GM19397 (cell line): ENCODE measurements at regions not wholly inside any gene's neighbourhood (a gene's known extent, or its start where the extent isn't known, plus 50 kb on each side); places are given as distances from the start of the nearest gene placed in this dataset.

ENCODE experiments used
- ATAC-seq: cut with Tn5 transposase; IDR thresholded peaks from one replicate; pipeline ENCODE4 v1.9.1; 2021; ENCODE audit warnings: mild to moderate bottlenecking, moderate library complexity; ENCODE audit not compliant: unreplicated experiment

DNA sequence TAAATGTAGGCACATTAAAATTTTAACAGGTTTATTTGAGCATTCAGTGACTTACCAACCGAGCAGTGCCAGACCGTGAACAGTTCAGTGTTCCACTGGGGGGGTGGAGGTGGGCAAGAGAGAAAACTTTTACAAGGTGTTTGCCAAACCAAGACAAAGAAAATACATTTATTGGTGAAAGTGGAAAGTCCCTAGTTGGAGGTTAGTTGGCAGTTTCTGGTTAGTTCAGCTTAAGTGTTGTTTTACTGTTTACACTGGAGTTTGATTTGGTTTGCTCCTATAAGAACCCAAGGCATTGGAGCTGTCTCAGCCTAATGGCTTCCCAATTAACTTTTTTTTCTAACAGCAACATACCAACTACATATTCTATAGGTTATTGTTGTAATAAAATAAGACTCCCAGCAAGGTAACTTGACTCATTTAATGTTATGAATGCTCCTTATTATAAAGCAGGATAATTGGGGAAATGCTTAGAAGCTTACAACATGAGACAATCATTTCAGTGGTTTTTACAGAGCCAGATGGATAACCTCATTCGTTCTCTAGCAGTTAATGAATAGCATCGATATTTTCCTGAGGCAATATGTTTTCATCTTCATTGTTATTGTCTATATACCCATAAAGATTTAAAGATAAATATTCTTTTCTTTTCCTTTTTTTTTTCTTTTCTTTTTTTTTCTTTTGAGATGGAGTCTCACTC lies 115.8 kb downstream of the ETNK1 start:
- ATAC-seq = no peak

DNA sequence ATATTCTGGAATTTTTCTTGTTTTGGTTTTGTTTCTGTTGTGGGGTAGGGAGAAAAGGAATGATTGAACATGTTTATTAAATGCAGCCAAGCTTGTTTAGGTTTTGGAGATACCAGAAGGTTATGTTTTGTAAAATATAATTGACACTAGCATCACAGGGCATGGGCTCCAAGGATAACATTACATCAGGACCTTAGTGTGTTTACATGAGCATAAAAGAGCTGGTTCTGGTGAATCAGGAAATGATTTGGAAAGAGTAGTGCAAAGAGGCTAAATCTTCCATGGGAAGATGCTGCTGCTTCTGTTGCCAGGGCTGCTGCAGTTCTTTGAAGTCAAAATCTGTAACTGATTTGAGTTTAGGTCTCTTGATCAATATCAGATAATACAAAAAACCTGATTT lies 118.7 kb downstream of the ETNK1 start:
- ATAC-seq = no peak

DNA sequence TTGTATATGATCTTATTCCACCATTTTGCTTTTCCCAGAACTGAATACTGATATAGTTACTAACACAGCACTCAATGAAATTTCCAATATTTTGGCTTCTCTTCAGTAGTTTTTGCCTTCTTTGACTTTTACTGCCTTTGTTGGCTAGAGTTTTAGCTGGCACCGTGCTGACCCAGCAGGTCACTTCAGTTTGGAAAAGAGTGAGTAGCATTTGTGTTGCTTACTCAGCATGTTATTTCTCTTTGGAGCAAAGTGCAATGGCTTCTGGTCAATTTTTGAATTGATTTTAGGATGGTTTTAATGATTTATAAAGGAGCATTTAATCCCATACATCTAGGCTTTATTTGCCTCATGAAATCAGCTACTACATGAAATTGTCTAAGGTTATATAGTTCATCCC lies 119.2 kb downstream of the ETNK1 start:
- no peak for ATAC-seq

DNA sequence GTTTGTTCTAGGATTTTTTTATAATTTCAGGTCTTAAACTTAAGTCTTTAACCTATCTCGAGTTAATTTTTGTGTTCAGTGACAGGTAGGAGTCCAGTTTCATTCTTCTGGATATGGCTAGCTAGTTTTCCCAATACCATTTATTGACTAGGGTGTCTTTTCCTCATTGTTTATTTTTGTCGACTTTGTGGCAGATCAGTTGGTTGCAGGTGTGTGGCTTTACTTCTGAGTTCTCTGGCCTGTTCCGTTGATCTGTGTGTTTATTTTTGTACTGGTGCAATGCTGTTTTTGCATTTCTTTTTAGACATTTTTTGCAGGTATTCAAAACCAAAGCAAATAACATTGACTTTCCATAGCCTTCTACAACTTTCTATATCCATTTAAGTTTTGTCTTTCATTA lies 121.7 kb downstream of the ETNK1 start:
- ATAC-seq = no peak

DNA sequence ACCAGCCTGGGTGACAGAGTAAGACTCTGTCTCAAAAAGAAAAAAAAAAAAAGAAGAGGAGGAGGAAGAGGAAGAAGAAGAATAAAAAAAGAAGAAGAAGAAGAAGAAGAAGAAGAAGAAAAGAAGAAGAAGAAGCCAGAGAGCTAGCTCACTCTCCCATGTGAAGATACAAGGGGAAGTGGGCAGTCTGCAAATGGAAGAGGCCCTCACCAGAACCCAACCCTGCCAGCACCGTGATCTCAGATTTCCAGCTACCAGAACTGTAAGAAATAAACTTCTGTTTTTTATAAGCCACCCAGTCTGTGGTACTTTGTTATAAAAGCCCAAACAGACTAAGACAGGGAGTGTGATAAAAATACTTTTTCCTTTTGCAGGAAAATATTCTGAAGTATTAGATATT lies 130.7 kb downstream of the ETNK1 start:
- no peak for ATAC-seq

DNA sequence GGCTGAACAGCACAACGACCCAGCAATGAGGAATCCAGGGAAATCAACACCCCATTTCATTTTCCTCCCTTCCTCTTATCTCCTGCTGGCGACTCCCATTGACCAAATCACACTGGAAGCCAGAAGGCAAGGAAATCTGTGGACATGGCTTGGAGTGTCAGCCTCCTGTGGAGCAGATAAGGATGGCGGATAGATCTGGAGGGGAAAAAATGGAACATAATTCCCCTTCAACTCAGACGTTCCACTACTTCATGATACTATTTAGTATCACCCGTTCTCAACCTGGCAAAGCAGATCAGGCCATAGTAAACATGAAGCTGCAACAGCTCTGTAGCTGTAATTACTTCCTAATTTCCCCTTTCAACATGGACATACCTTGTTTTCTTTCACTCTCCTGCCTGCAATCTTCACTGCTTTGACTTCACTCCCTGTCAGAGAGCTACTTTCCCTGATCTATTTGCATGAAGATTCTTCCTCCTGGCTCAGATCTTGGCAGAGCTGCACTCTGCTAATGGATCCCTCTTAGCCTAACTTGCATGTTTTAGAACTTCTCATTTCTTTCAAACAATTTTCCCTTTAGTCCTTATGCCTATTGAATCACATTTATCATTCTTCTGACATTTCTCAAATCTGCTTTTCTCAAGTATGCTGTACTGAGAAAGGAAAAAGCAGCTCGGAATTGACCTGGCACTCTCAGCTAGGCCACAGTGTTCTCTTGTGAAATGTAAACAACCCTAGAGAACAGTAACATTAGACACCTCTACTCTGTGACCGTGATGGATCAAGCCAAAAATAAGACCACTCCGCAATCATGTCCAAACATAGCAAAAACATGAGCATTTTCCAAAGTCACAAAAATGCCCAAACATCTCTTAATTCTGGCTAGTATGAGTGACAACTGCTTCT lies 135.1 kb downstream of the ETNK1 start:
- no peak for ATAC-seq

DNA sequence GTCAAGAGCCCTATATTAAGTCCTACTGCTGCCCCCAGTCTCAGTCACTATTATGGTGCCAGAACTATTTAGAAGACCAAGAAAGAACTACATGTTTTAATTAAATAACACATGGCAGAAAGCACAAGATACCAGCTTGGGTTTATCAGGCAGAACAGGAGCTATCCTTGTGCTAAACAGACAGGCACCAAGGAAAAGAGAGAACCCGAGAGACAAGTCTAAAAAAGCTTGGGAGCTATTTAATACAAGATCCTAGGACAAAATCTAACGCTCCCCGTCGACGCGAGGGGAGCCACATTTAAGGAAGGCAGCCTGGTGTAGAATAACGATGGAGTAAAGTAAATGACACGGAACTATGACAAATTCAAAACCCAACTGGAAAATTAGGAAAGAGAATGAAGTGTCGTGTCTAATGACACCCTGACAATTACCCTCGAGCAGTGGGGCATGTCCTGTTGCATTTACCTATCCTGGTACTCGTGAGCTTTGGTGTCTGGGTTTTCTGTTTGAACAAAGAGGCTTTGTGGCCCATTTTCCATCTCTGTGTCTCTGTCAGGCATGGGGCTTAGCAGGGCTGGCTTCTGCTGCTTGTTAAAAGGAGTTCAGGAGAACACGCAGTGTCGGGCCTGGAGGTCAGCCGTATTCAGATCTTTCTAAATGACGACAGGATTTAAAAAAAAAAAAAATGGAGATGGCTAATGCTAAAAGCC lies 140.6 kb downstream of the ETNK1 start:
- ATAC-seq = no peak

DNA sequence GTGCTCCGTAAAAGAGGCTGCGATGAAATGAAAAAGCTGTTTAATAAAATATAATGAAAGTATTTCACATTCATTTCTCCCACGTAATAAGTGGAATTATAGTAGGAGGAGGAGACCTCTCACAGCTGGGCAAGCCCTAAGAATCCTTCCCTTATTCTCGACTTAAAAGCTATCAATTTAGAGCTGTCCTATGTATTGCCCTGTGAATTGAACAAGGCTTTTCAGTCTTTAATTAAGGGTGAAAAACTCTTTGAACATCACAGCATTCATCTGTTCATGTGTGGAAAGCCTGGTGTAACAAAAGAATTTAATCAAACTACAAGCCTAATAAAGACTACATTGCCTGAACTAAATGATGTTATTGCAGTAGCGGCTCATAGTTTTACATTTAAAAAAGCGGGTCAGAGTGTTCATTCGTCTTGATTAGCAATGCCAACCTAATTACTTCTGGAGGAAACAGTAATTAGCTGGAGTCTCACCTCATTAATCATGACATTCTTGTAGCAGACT lies 142.0 kb downstream of the ETNK1 start:
- ATAC-seq = no peak

DNA sequence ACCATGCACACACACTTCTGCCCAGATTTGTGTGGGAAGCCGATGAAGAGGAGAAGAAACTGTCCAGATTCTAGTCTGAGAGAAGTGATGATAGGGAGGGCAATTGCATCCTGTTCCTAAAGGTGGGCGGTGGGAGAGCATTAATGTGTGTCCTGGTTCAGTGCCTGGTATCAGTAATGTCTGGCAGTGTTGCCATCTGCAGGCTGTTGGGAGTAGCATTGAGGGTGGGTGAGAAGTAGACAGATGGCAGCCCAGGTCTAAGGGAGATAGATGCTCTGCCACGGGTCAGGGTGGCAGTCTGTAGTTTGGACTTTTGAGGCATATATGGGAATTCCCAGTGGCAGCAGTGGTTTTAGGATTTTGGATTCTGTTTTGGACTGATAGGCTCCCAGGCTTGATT lies 156.4 kb downstream of the ETNK1 start:
- ATAC-seq = no peak

DNA sequence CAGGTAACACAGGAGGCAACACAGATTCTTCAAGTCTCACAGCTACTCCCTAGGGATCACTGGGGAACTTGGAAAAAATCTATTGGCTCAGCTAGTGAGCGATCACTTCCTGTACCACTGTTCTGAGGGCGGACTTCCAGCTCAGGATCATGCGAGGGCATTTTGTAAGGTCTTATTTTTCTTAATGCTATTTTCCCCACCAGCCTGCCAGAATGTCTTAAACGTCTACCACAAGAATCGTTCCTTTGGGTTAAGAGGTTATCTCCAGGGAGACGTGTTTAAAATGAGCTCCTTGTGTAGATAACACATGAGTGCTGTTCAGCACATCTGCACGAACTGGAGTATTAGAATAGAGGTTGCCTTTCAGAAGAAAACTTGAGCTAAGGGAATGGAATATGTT lies 162.6 kb downstream of the ETNK1 start:
- ATAC-seq = no peak

DNA sequence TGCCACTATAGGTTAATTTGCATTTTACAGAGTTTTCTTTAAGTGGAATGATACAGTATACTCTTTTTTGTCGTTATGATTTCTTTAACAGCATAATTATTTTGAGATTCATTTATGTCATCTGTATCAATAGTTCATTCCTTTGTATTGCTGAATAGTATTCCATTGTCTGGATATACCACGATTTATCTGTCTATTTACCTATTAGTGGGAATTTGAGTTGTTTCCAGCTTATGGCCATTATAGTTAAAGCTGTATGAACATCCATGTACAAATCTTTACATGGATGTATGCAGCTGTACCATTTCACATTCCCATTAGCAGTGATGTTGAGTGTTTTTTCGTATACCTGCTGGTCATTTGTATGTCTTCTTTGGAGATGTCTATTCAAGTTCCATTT lies 163.9 kb downstream of the ETNK1 start:
- ATAC-seq = no peak

DNA sequence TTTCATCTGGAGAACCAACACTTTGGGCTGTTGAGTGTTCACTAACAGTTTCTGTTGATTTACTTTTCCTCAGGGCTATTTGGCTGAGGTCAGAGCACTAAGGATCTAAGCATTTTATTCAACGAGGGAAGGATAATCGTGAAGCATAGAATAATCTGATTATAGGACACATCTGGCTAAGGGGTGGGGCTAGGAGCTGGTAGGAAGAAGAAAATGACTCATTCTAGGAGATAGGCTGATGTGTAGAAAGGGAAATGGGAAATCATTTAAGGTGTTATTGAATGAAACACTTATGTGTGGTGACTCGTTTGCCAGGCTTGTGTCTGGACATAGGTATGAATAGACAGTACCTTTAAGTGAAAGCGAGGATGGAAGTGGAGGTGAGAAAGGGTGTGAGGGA lies 167.2 kb downstream of the ETNK1 start:
- ATAC-seq = no peak

DNA sequence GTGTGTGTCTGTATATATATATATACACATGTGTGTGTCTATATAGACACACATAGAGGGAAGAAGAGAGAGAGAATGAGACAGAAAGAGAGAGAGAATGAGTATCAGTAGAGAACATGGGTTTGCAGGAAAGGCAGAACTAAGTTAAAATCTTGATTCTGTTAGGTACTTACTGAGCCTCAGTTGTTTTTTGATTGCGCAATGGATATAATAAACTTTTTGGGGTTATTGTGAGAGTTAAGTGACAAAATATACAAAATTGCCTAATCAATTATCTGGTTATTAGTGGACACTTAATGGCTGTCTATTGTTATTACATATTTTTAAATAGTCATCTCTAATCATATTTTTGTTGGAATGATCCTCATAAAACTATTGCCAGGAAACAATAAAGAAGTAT lies 169.0 kb downstream of the ETNK1 start:
- ATAC-seq = no peak

DNA sequence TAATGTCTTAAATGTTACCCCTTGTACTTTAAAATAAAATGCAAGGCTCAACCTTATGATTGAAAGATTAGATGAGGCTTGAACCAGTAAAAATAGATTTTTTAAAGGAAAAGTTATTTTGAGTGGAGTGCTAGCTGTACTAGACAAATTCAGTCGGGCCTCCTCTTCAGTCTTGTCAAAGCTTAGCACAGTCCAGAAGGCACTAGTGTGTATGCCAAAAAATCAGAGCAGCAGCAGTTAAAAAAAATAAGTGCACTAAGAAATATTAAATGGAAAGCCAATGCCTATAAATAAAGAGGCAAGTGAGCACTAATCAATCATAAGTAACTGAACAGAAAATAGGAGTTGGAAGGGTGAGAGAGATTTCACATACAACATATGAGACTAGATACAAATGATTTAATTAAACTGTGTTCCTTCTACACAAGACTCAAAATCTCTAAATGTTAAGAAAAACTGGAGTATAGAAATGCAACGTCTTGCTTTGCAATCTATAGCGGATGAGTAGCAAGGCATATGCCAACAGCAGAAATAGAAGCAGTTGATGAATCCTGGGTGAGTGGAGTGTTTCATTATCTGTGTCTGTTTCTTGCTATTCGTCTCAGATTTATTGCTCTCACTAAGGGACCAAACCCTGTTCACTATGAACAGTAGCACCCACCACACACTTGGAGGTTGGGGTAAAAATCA lies 172.1 kb downstream of the ETNK1 start:
- ATAC-seq = no peak

DNA sequence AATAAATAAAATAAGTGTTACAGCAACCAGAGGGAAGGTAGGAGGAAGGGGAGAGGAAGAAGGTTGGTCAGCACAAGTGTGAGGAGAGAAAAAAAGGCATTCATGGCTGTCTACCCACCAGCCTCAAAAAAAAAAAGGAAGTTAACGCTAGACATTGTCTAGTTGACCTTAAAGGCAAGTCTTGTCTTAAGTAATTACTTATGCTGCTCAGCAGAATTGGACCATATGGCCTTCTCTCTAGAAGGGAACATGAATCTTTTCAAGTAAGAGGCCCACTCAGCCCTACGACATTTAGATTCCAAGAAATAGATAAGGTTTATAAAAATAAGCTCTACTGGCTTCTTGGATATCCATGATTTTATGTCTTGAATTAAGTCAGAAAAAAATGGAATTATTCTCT lies 172.7 kb downstream of the ETNK1 start:
- no peak for ATAC-seq

DNA sequence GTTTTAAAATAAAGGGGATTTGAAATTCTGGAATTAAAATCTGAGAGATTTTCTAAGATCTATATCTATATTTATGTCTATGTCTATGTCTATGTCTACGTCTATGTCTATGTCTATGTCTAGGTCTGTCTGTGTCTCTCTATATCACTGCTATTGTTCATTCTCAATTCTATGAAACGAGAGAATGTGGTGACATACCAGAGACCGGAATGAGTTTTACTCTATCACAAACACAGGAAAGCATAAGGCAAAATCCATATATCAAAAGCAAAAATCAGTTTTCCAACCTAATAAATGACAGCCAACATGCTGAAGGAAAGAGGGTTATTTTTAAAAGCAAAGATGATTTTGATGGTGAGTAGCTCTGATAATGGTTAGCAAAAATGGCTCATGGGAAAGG lies 173.1 kb downstream of the ETNK1 start:
- ATAC-seq = no peak

DNA sequence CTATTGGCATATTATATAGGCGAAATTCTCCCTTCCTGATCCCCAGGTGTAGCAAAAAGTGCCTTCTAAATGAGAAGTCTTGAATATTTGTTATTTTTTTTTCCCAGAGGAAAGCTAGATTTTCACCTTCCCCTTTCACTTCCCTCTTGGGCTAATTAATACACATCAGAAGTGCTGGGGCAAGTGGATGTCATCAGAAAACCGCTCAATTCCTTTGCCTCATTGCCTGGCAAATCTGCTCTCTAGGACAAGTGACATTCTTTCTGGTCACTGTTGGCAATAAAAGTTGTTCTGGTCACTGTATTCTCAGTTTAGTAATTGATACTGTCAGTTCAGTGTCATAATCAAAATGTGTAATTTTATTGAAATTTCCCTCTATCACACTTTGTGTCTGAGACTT lies 174.5 kb downstream of the ETNK1 start:
- no peak for ATAC-seq

DNA sequence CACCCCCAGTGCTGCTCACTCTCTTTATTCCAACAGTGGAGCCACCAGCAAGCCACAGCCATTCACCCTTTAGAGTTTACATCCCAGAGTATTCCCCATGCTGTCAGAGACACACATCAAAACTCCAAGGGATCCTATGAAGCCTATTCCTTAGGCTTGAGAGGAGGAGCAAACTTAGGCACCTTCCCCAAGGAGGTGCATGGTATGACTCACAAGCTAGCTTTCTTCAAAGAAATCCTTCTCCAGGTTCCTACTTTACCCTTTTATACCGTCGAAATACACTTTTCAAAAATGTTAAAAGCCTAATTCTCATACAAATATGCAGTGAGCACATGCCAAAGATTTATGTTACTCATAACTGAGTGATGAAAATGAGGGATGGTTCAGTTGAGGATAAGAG lies 175.4 kb downstream of the ETNK1 start:
- no peak for ATAC-seq

DNA sequence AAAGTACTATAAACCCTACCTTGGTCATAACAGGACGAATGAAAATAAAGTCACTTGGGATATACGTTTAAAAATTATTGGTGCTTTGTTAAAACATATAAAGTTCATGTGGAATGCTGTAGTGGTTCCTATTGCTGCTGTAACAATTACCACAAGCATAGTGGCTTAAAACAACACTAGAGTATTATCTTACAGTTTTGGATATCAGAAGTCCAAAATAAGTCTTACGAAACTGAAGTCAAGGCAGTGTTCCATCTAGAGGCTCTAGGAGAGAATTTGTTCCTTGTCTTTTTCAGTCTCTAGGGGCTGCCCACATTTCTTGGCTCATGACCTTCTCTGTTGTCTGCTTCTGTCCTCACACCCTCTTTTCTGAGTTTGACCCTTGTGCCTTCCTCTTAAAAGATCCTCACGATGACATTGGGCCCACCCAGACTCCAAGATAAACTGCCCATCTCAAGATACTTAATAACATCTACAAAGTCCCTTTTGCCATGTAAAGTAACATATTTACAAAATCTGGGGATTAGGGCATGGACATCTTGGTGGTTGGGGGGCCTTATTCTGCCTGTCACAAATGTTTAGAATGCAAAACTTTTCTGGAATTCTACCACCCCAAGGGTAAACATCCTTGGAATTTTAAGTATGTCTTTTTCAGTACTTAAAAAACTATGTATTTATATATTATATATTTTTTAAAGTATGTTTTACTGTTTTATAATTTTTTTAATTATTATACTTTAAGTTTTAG lies 178.1 kb downstream of the ETNK1 start:
- ATAC-seq = no peak

DNA sequence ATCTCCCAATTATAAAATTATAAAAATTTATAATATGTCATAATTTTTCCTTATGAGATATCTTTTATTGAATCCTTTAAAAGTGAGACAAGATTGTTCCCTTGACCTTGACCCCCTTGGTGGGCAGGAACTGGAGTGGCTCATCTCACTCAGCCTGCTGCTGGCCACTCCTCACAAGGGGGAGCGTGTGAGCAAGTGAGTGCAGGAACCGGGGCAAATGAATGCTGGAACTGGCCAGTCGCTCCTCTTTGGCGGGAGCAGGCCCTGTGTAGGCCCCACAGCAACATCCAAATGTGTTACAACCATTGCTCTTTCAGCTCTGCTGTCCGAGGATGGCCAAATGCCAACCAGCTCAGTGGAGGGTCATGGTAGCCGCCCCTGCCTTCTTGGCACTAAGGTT lies 178.8 kb downstream of the ETNK1 start:
- no peak for ATAC-seq
